ENCODE measurements at regions not wholly inside any gene's neighbourhood (a gene's known extent, or its start where the extent isn't known, plus 50 kb on each side); places are given as distances from the start of the nearest gene placed in this dataset.

- TF ChIP-seq USF2 (IDR thresholded peaks at IDR 0.05; ENCODE audit: low read length) (no peak), SP2 (IDR thresholded peaks at IDR 0.05; ENCODE audit: low read length) (no peak), RBBP5 (IDR thresholded peaks at IDR 0.05; ENCODE audit: borderline replicate concordance, low read depth, low read length) (no peak), HDAC2 (IDR thresholded peaks at IDR 0.05; ENCODE audit: borderline replicate concordance in 1 of 2, low read depth in 2 of 2, low read length in 2 of 2) (no peak), ASH2L (IDR thresholded peaks at IDR 0.05; ENCODE audit: low read length) (no peak), CHD1 (IDR thresholded peaks at IDR 0.05; ENCODE audit: low read depth, low read length) (no peak)
Observed at GRCh38 chr6:98686008-98686601, 148.3 kb upstream of the POU3F2 start (continued).
